ENCODE measurements at regions not wholly inside any gene's neighbourhood (a gene's known extent, or its start where the extent isn't known, plus 50 kb on each side); places are given as distances from the start of the nearest gene placed in this dataset.

DNA sequence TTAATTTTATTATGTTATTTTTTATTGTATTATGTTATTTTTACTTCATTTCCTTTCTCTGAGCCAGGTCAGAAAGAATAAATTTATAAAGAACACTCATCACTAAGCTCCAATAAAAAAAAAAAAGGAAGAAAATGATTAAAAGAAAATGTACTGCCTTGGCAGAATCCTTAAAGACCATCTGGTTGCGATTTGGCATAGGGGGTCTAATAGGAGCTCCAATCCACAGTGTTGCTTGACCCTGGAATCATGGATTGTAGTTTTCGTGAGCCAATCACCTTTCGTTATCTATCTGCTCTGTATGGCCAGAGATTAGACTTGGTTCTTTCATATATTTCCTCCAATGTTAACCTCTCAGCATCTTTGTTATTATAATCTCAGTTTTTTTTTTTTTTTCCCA is 421.8 kb upstream of the MCTP2 start:
- Histone ChIP-seq H3K36me3 (no peaks in the 10 kb centered on the region), H3K4me1 (ENCODE audit: control insufficient read depth in 1 of 2, insufficient read depth in 1 of 2, low read depth in 1 of 2, low read length in 1 of 2) (no peaks in the 10 kb centered on the region), H3K27ac (no peak overlapping the region), H3K4me3 (ENCODE audit: low read depth in 1 of 2, low read length in 1 of 2) (no peak overlapping the region), H3K9me3 (no peaks in the 10 kb centered on the region), H3K27me3 (peaks cover 13% of the 10 kb centered on the region)
- TF ChIP-seq CTCF (IDR thresholded peaks at IDR 0.05) = no peak

GRCh38 chr15:93803421-93804152 is 427.8 kb upstream of the MCTP2 start:
- Histone ChIP-seq H3K27ac (no peak overlapping the region), H3K4me1 (ENCODE audit: control insufficient read depth in 1 of 2, insufficient read depth in 1 of 2, low read depth in 1 of 2, low read length in 1 of 2) (no peaks in the 10 kb centered on the region), H3K9me3 (no peaks in the 10 kb centered on the region), H3K27me3 (no peaks in the 10 kb centered on the region), H3K36me3 (no peaks in the 10 kb centered on the region), H3K4me3 (ENCODE audit: low read depth in 1 of 2, low read length in 1 of 2) (no peak overlapping the region)
- no peak for TF ChIP-seq CTCF (IDR thresholded peaks at IDR 0.05)

DNA sequence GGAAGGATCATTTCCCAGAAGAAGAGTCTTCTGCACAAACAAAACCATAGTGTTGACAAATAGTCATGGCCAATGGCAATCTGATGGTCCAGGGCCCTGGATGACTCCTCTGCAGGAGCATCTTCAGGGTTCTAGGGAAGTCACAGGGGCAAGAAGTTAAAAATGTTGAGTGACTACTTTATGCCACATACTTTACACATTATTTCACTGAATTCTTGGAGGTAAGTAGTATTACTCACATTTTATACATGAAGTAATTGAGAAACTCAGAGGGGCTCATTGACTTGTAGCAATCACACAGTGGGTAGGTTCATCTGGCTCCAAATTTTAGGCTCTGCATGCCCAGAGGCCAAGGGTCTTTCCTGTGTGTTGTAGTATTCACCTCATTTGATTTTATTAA is 430.2 kb upstream of the MCTP2 start:
- no peaks in the 10 kb centered on the region for H3K9me3 ChIP-seq
- no peaks in the 10 kb centered on the region for H3K36me3 ChIP-seq
- H3K27me3 ChIP-seq = no peaks in the 10 kb centered on the region
- H3K27ac ChIP-seq = no peak overlapping the region
- no peaks in the 10 kb centered on the region for H3K4me1 ChIP-seq (ENCODE audit: control insufficient read depth in 1 of 2, insufficient read depth in 1 of 2, low read depth in 1 of 2, low read length in 1 of 2)
- TF ChIP-seq CTCF (IDR thresholded peaks at IDR 0.05) = no peak
- no peak overlapping the region for H3K4me3 ChIP-seq (ENCODE audit: low read depth in 1 of 2, low read length in 1 of 2)

DNA sequence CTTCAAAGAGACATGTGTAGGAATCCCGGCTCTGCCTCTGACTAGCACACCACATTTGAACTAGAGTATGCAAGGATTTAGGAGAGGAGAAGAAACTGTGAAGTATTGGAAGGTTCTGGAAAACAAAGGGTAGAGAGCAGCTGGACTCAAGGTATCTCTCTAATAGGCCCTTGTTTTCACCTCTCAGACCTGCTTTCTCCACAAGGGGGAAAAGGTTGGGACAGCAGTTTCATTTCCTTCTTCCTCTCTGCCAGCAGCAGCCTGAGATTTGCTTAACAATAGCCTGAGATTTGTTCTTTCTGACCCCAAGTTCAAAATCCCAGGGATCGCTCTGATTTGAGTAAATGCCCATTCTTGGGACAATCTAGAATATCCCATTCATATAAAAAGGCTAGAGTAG is 430.6 kb upstream of the MCTP2 start:
- H3K27ac ChIP-seq = no peak overlapping the region
- TF ChIP-seq CTCF (IDR thresholded peaks at IDR 0.05) = no peak
- H3K36me3 ChIP-seq = no peaks in the 10 kb centered on the region
- H3K9me3 ChIP-seq = no peaks in the 10 kb centered on the region
- no peaks in the 10 kb centered on the region for H3K4me1 ChIP-seq (ENCODE audit: control insufficient read depth in 1 of 2, insufficient read depth in 1 of 2, low read depth in 1 of 2, low read length in 1 of 2)
- no peak overlapping the region for H3K4me3 ChIP-seq (ENCODE audit: low read depth in 1 of 2, low read length in 1 of 2)
- H3K27me3 ChIP-seq = no peaks in the 10 kb centered on the region

- H3K9me3 ChIP-seq = no peaks in the 10 kb centered on the region
- no peak for TF ChIP-seq CTCF (IDR thresholded peaks at IDR 0.05)
- no peak overlapping the region for H3K27ac ChIP-seq
- H3K36me3 ChIP-seq = no peaks in the 10 kb centered on the region
- no peak overlapping the region for H3K4me3 ChIP-seq (ENCODE audit: low read depth in 1 of 2, low read length in 1 of 2)
- H3K27me3 ChIP-seq = no peaks in the 10 kb centered on the region
- no peaks in the 10 kb centered on the region for H3K4me1 ChIP-seq (ENCODE audit: control insufficient read depth in 1 of 2, insufficient read depth in 1 of 2, low read depth in 1 of 2, low read length in 1 of 2)
Observed at GRCh38 chr15:93789441-93789840, 441.9 kb upstream of the MCTP2 start.

Data from neutrophil (primary cell).